ENCODE measurements at regions not wholly inside any gene's neighbourhood (a gene's known extent, or its start where the extent isn't known, plus 50 kb on each side); places are given as distances from the start of the nearest gene placed in this dataset.
"Not testable (repeated sequence)": the region's sequence is repeated elsewhere in the genome, so short reads cannot be mapped to it uniquely, and the experiment has no call there.

- no peak for DNase-seq
These were observed 134.9 kb downstream of the RHOU start for GRCh38 chr1:228870041-228870713.

GRCh38 chr1:228871314-228872061 lies 136.2 kb downstream of the RHOU start:
- DNase-seq = no peak

- no peak for DNase-seq
These were observed 136.8 kb downstream of the RHOU start for GRCh38 chr1:228872080-228872479.

- no peak for DNase-seq
These were observed 138.4 kb downstream of the RHOU start for GRCh38 chr1:228873709-228874108.

- DNase-seq = no peak
These were observed 140.5 kb downstream of the RHOU start for GRCh38 chr1:228875741-228876140.

GRCh38 chr1:228876187-228876586 lies 140.9 kb downstream of the RHOU start:
- DNase-seq = no peak

- no peak for DNase-seq
These were observed 143.9 kb downstream of the RHOU start for GRCh38 chr1:228879164-228879563.

GRCh38 chr1:228882041-228882770 lies 146.9 kb downstream of the RHOU start:
- DNase-seq = no peak

- no peak for DNase-seq
These were observed 147.6 kb downstream of the RHOU start for GRCh38 chr1:228882771-228883450.

- DNase-seq = no peak
These were observed 148.3 kb downstream of the RHOU start for GRCh38 chr1:228883535-228883934.

GRCh38 chr1:228884196-228884595 lies 148.9 kb downstream of the RHOU start:
- no peak for DNase-seq

GRCh38 chr1:228884615-228885566 lies 149.6 kb downstream of the RHOU start:
- DNase-seq = no peak

- DNase-seq = no peak
These were observed 150.6 kb downstream of the RHOU start for GRCh38 chr1:228885845-228886244.

- DNase-seq = no peak
These were observed 151.8 kb downstream of the RHOU start for GRCh38 chr1:228887101-228887500.

GRCh38 chr1:228887960-228888359 lies 152.7 kb downstream of the RHOU start:
- no peak for DNase-seq

GRCh38 chr1:228889289-228889688 lies 154.0 kb downstream of the RHOU start:
- no peak for DNase-seq

GRCh38 chr1:228891272-228892034 lies 156.2 kb downstream of the RHOU start:
- no peak for DNase-seq

- DNase-seq = not testable (repeated sequence)
These were observed 156.9 kb downstream of the RHOU start for GRCh38 chr1:228892200-228892599.

GRCh38 chr1:228894442-228894989 lies 159.2 kb downstream of the RHOU start:
- no peak for DNase-seq

GRCh38 chr1:228897901-228898300 lies 162.6 kb downstream of the RHOU start:
- DNase-seq = no peak

- no peak for DNase-seq
These were observed 163.3 kb downstream of the RHOU start for GRCh38 chr1:228898582-228898992.

All from CD4-positive, alpha-beta T cell treated with Interleukin-10 for 1 hour (primary cell).